B cell (primary cell): ENCODE measurements at regions not wholly inside any gene's neighbourhood (a gene's known extent, or its start where the extent isn't known, plus 50 kb on each side); places are given as distances from the start of the nearest gene placed in this dataset.

Source experiments
- ATAC-seq: fragments of 200-7000 bp; cut with Tn5 transposase; one replicate; pipeline ENCODE4 v1.10.0; 2021; ENCODE audit warnings: low read depth, mild to moderate bottlenecking, moderate number of reproducible peaks, moderate library complexity
- CTCF ChIA-PET: fragments of 350-600 bp; sonication (Branson Sonifier 250); formaldehyde crosslinking; loops from one replicate; lab custom pipeline; 2021; ENCODE audit warnings: antibody characterized with exemption, inconsistent platforms; lab: Charles Lee
- POLR2A ChIA-PET: fragments of 350-600 bp; sonication (Branson Sonifier 250); formaldehyde crosslinking; loops from one replicate; lab custom pipeline; 2021; ENCODE audit warnings: antibody characterized with exemption; lab: Charles Lee
- DNase-seq: peaks from one replicate; pipeline ENCODE4 v3.0.0; 2013
- H2AFZ ChIP-seq: 2 replicates; pipeline ENCODE4 v1.6.1; 2012; ENCODE audit warnings: mild to moderate bottlenecking, low read depth, low read length; ENCODE audit not compliant: insufficient read depth, poor library complexity, severe bottlenecking
- H3K27ac ChIP-seq, 2 donors: 1 replicate in 1 of 2; 2 replicates in 1 of 2; pipeline ENCODE4 v1.5.1; 2012 to 2013; ENCODE audit warnings: low read length in 2 of 2, mild to moderate bottlenecking in 2 of 2, moderate library complexity in 1 of 2
- H3K27me3 ChIP-seq, 4 experiments: fragments of 200-600 bp in 1 of 4; sonication (generic) in 1 of 4; replicated peaks in 1 of 4; 1 replicate in 2 of 4; 2 replicates in 2 of 4; pipeline versions ENCODE4 v1.6.1 to v1.7.0; 2013 to 2016; ENCODE audit warnings: low read length in 3 of 4, mild to moderate bottlenecking in 2 of 4, mixed read lengths in 1 of 4, moderate library complexity in 1 of 4; ENCODE audit not compliant: insufficient read depth in 4 of 4, control insufficient read depth in 3 of 4; ENCODE audit errors: control extremely low read depth in 1 of 4
- H3K36me3 ChIP-seq, 2 experiments: replicated peaks in 1 of 2; 1 replicate in 1 of 2; 2 replicates in 1 of 2; pipeline versions ENCODE4 v1.6.1 to v1.7.1; 2013; ENCODE audit warnings: low read length in 1 of 2; ENCODE audit not compliant: insufficient read depth in 2 of 2, control insufficient read depth in 1 of 2; ENCODE audit errors: control extremely low read depth in 1 of 2, extremely low read depth in 1 of 2
- H3K4me1 ChIP-seq, 2 donors: fragments of 200-600 bp in 1 of 2; sonication (generic) in 1 of 2; 1 replicate in 1 of 2; 2 replicates in 1 of 2; pipeline versions ENCODE4 v1.5.1 to v1.6.1; 2013 to 2017; ENCODE audit warnings: low read length in 2 of 2; ENCODE audit not compliant: control insufficient read depth in 2 of 2, insufficient read depth in 2 of 2
- H3K4me2 ChIP-seq: replicated peaks from 2 replicates; pipeline ENCODE3; 2012; ENCODE audit warnings: mild to moderate bottlenecking, low read depth, low read length; ENCODE audit not compliant: poor library complexity, severe bottlenecking
- H3K4me3 ChIP-seq, 5 experiments: fragments of 200-600 bp in 1 of 5; sonication (generic) in 1 of 5; 1 replicate in 3 of 5; 2 replicates in 2 of 5; pipeline versions ENCODE4 v1.5.1 to v1.7.0; 2011 to 2016; ENCODE audit warnings: low read length in 4 of 5, mild to moderate bottlenecking in 4 of 5, low read depth in 2 of 5, control low read depth in 1 of 5, moderate library complexity in 1 of 5; ENCODE audit not compliant: insufficient read depth in 1 of 5; ENCODE audit errors: control extremely low read depth in 1 of 5, extremely low read depth in 1 of 5
- H3K79me2 ChIP-seq: fragments of 200-600 bp; sonication (generic); one replicate; pipeline ENCODE4 v1.6.0; 2016; ENCODE audit warnings: low read length; ENCODE audit not compliant: control insufficient read depth, insufficient read depth
- H3K9ac ChIP-seq: fragments of 200-600 bp; sonication (generic); 2 replicates; pipeline ENCODE4 v1.6.1; 2017; ENCODE audit warnings: mild to moderate bottlenecking, low read length, moderate library complexity
- H3K9me3 ChIP-seq, 3 donors: one replicate each; pipeline versions ENCODE4 v1.6.1 to v1.7.1; 2013; ENCODE audit warnings: low read length in 2 of 3; ENCODE audit not compliant: control insufficient read depth in 2 of 3, insufficient read depth in 1 of 3; ENCODE audit errors: control extremely low read depth in 1 of 3
- H4K20me1 ChIP-seq: 2 replicates; pipeline ENCODE4 v1.6.0; 2012; ENCODE audit warnings: mild to moderate bottlenecking, low read length; ENCODE audit not compliant: insufficient read depth, control insufficient read depth, poor library complexity, severe bottlenecking
- H3K27ac Mint-ChIP-seq: one replicate; pipeline ENCODE4 v1.8.0; 2021; ENCODE audit warnings: mixed read lengths
- H3K27me3 Mint-ChIP-seq: one replicate; pipeline ENCODE4 v1.8.0; 2021; ENCODE audit warnings: mixed read lengths
- H3K4me1 Mint-ChIP-seq: one replicate; pipeline ENCODE4 v1.8.0; 2021; ENCODE audit warnings: mixed read lengths
- H3K4me3 Mint-ChIP-seq: one replicate; pipeline ENCODE4 v1.8.0; 2021; ENCODE audit warnings: mixed read lengths
- H3K9me3 Mint-ChIP-seq: one replicate; pipeline ENCODE4 v1.8.0; 2022; ENCODE audit warnings: mixed read lengths; ENCODE audit not compliant: insufficient read depth
- CTCF ChIP-seq: fragments of 200-600 bp; IDR thresholded peaks from one replicate; pipeline ENCODE4 v1.8.0; 2022; ENCODE audit warnings: antibody characterized with exemption, mild to moderate bottlenecking
- EZH2 ChIP-seq: IDR thresholded peaks from 2 replicates; pipeline ENCODE4 v1.6.1; 2012; ENCODE audit warnings: borderline replicate concordance, low read depth, mild to moderate bottlenecking, moderate library complexity, low read length; ENCODE audit not compliant: insufficient read depth, poor library complexity, severe bottlenecking
- intact Hi-C: fragments of 100-400 bp; cut with micrococcal nuclease; formaldehyde crosslinking; loops from one replicate; pipeline ENCODE4 v1.10.0; 2022

- Histone ChIP-seq H3K9ac (no peak overlapping the region), H4K20me1 (no peaks in the 10 kb centered on the region), H3K36me3 (no peaks in the 10 kb centered on the region), H2AFZ (no peak overlapping the region), H3K27ac (no peak overlapping the region), H3K4me3 (no peak overlapping the region), H3K27me3 (no peaks in the 10 kb centered on the region), H3K4me1 (no peaks in the 10 kb centered on the region), H3K9me3 (peaks cover 0 to 8% (median 0%) of the 10 kb centered on the region in 3 donors), H3K4me2 (no peak overlapping the region), H3K79me2 (no peaks in the 10 kb centered on the region)
- intact Hi-C loops = no loop called here
- H3K4me3 Mint-ChIP-seq = no peak overlapping the region
- ATAC-seq (no peak), DNase-seq (no peak)
- no peaks in the 10 kb centered on the region for H3K27me3 Mint-ChIP-seq
- peaks cover 15% of the 10 kb centered on the region for H3K9me3 Mint-ChIP-seq
- POLR2A ChIA-PET = no interaction called here
- CTCF ChIA-PET = no interaction called here
- H3K27ac Mint-ChIP-seq = no peak overlapping the region
- TF ChIP-seq CTCF (no peak), EZH2 (no peak)
- H3K4me1 Mint-ChIP-seq = no peaks in the 10 kb centered on the region
Measured at GRCh38 chr4:120418146-120418545, 351.5 kb upstream of the MAD2L1 start.

GRCh38 chr4:120415896-120416295 is 349.2 kb upstream of the MAD2L1 start:
- ChIA-PET POLR2A (no interaction called here), CTCF (no interaction called here)
- Histone ChIP-seq H3K9ac (no peak overlapping the region), H3K4me1 (no peaks in the 10 kb centered on the region), H3K79me2 (no peaks in the 10 kb centered on the region), H4K20me1 (no peaks in the 10 kb centered on the region), H3K36me3 (no peaks in the 10 kb centered on the region), H2AFZ (no peak overlapping the region), H3K4me3 (no peak overlapping the region), H3K27me3 (no peaks in the 10 kb centered on the region), H3K27ac (no peak overlapping the region), H3K4me2 (no peak overlapping the region), H3K9me3 (peaks cover 0 to 8% (median 0%) of the 10 kb centered on the region in 3 donors)
- H3K4me3 Mint-ChIP-seq = no peak overlapping the region
- H3K4me1 Mint-ChIP-seq = no peaks in the 10 kb centered on the region
- intact Hi-C loops = no loop called here
- DNase-seq = no peak
- H3K9me3 Mint-ChIP-seq = peaks cover 16% of the 10 kb centered on the region
- TF ChIP-seq EZH2 (no peak), CTCF (no peak)
- H3K27me3 Mint-ChIP-seq = no peaks in the 10 kb centered on the region
- no peak for ATAC-seq
- H3K27ac Mint-ChIP-seq = no peak overlapping the region
